SK-N-SH treated with all-trans-retinoic acid at 6 μM for 48 hours (cell line): ENCODE measurements at regions not wholly inside any gene's neighbourhood (a gene's known extent, or its start where the extent isn't known, plus 50 kb on each side); places are given as distances from the start of the nearest gene placed in this dataset.

Experiments
- CREB5 ChIP-seq: fragments of 250-450 bp; sonication (Bioruptor Pico); IDR thresholded peaks from 2 replicates; pipeline ENCODE4 v1.5.1; 2020; ENCODE audit warnings: low read depth, mild to moderate bottlenecking, moderate library complexity
- ISL1 ChIP-seq: fragments of 250-450 bp; sonication (Bioruptor Pico); IDR thresholded peaks from 2 replicates; pipeline ENCODE4 v2.1.2; 2022; ENCODE audit warnings: mild to moderate bottlenecking, moderate library complexity
- ZFP30 ChIP-seq: fragments of 450-650 bp; formaldehyde crosslinking; IDR thresholded peaks from 2 replicates; pipeline ENCODE4 v1.5.0; 2022; ENCODE audit warnings: mild to moderate bottlenecking, moderate library complexity

- TF ChIP-seq ZFP30, result no peak
- no peak for TF ChIP-seq ISL1 (CRISPR knock-in tag)
- TF ChIP-seq CREB5, result no peak
These were observed 156.4 kb upstream of the COX7C start for GRCh38 chr5:86461169-86461956.
